ENCODE measurements at regions not wholly inside any gene's neighbourhood (a gene's known extent, or its start where the extent isn't known, plus 50 kb on each side); places are given as distances from the start of the nearest gene placed in this dataset.

DNA sequence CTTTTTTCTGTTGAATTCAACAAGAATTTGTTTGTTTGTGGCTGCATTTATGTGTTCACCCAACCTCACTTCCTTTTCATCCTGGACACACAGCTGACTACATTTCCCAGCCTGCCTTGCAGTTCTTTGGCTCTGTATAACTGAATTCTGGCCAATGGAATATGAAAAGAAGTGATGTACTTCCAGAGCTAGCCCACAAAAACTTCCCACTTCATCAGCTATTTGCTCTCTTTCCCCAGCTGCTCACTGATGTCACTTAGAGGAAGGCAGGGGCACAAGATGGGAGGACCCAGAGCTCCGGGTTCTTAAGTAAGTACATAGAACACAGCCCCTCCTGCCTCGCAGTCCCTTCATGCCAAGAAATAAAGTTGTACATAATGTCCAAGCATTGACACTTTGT, 235.0 kb upstream of the FGGY start:
- TF ChIP-seq, protein P1, sequence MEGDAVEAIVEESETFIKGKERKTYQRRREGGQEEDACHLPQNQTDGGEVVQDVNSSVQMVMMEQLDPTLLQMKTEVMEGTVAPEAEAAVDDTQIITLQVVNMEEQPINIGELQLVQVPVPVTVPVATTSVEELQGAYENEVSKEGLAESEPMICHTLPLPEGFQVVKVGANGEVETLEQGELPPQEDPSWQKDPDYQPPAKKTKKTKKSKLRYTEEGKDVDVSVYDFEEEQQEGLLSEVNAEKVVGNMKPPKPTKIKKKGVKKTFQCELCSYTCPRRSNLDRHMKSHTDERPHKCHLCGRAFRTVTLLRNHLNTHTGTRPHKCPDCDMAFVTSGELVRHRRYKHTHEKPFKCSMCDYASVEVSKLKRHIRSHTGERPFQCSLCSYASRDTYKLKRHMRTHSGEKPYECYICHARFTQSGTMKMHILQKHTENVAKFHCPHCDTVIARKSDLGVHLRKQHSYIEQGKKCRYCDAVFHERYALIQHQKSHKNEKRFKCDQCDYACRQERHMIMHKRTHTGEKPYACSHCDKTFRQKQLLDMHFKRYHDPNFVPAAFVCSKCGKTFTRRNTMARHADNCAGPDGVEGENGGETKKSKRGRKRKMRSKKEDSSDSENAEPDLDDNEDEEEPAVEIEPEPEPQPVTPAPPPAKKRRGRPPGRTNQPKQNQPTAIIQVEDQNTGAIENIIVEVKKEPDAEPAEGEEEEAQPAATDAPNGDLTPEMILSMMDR (IDR thresholded peaks at IDR 0.05) = no peak
- peak; percentile 54 for TF ChIP-seq POLR2A (IDR thresholded peaks at IDR 0.05)
